ENCODE measurements at regions not wholly inside any gene's neighbourhood (a gene's known extent, or its start where the extent isn't known, plus 50 kb on each side); places are given as distances from the start of the nearest gene placed in this dataset.

DNA sequence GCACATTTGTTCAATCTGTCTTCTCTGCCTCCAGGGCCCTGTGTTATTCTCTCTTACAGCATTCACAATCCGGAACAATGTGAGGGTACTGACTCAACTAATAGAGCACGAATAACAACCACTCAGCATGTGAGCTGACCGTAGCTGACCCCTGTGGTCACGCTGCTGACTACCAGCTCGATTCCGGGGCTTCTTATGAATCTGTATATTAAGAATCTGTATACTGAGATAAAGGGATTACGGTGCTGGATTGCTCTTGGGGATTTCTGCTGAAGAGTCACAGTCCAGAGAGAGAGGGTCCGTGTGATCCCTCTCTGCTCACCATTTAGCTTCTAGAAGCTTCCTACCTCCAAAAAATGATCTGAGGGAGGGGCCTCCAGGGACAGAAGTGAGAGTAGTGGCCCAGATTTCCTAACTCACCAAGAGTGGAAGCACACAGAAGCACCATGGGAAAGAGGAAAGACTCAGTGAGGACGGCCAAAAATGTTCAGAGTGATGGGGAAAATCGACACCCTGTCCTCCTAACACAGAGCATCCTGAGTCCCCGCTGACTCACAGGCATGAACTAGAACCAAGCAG, 156.2 kb downstream of the THBS2 start:
- intact Hi-C loops (cut with DNase I): loop anchor here in 1 of 10 donors (10.0 kb wide), 1 partner anchor 827 kb away; no protein-coding TSS in a partner anchor
- no peak overlapping the region for H3K4me3 ChIP-seq
- DNase-seq (no peak), ATAC-seq (peak; percentile 37 to 70 (median 48))
- H3K9me3 ChIP-seq: no peaks in the 10 kb centered on the region
- no peaks in the 10 kb centered on the region for H3K36me3 ChIP-seq
- peak overlapping the region in 3 of 12 donors; percentile 20 to 37 (median 37) for H3K27ac ChIP-seq
- H3K4me1 ChIP-seq: peaks cover 0 to 4% (median 0%) of the 10 kb centered on the region in 12 donors
- peaks cover 0 to 14% (median 0%) of the 10 kb centered on the region in 9 donors for H3K27me3 ChIP-seq
- TF ChIP-seq, protein P1, sequence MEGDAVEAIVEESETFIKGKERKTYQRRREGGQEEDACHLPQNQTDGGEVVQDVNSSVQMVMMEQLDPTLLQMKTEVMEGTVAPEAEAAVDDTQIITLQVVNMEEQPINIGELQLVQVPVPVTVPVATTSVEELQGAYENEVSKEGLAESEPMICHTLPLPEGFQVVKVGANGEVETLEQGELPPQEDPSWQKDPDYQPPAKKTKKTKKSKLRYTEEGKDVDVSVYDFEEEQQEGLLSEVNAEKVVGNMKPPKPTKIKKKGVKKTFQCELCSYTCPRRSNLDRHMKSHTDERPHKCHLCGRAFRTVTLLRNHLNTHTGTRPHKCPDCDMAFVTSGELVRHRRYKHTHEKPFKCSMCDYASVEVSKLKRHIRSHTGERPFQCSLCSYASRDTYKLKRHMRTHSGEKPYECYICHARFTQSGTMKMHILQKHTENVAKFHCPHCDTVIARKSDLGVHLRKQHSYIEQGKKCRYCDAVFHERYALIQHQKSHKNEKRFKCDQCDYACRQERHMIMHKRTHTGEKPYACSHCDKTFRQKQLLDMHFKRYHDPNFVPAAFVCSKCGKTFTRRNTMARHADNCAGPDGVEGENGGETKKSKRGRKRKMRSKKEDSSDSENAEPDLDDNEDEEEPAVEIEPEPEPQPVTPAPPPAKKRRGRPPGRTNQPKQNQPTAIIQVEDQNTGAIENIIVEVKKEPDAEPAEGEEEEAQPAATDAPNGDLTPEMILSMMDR (IDR thresholded peaks at IDR 0.05): no peak
- TF ChIP-seq POLR2A (IDR thresholded peaks at IDR 0.05): no peak
- WGBS, 4 donors: 64 to 71% (median 69%) methylated on average over 11 of the region's 11 CpGs

DNA sequence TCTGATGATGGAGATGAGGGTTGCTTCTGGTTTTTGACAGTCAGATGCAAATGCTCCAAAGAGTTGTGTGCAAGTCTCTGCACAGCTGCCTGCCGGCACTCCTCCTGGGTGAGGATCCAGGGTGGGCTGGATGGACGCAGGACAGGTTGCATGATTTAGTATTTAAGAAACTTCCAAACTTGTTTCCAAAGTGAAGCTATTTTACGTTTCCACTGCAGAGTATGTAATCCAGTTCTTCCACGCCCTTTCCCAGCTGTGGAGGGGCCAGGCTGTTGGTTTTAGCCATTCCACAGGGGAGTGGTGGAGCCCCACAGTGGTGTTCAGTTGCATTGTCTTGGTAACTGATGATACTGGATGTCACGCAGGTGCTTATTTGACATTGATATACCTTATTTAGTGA, 157.3 kb downstream of the THBS2 start:
- TF ChIP-seq POLR2A (IDR thresholded peaks at IDR 0.05): no peak
- TF ChIP-seq, protein P1 (IDR thresholded peaks at IDR 0.05): no peak
- no peak overlapping the region for H3K27ac ChIP-seq
- DNase-seq (no peak), ATAC-seq (no peak)
- H3K36me3 ChIP-seq: no peaks in the 10 kb centered on the region
- H3K27me3 ChIP-seq: peaks cover 0 to 14% (median 0%) of the 10 kb centered on the region in 9 donors
- H3K9me3 ChIP-seq: peaks cover 0 to 5% (median 0%) of the 10 kb centered on the region in 12 donors
- WGBS, 4 donors: 81 to 86% (median 82%) methylated on average over 5 of the region's 5 CpGs
- no peak overlapping the region for H3K4me3 ChIP-seq
- intact Hi-C loops (cut with DNase I): loop anchor here in 1 of 10 donors (10.0 kb wide), 1 partner anchor 828 kb away; no protein-coding TSS in a partner anchor
- peaks cover 0 to 4% (median 0%) of the 10 kb centered on the region in 12 donors for H3K4me1 ChIP-seq

DNA sequence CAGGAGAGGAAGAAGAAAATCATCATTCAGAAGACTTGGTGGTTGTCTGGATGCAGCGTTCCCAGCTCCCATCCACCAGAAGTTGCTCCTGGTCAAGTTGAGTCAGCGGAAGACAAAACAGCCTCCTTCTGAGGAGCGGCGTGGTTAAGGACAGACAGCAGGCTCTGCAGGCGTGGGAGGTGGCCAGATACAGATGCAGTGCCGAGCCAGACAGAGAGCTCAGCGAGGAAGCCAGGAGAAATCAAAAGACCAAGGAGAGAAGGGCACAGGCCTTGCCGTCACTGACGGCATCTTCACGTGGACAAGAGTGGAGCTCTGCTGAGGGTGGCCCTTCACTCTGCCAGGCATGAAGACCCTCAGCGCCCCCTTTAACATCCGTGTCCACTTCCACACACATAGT, 158.5 kb downstream of the THBS2 start:
- ATAC-seq: no peak
- peaks cover 0 to 18% (median 11%) of the 10 kb centered on the region in 12 donors for H3K9me3 ChIP-seq
- no peaks in the 10 kb centered on the region for H3K36me3 ChIP-seq
- no peak for TF ChIP-seq POLR2A (IDR thresholded peaks at IDR 0.05)
- TF ChIP-seq, protein P1 (IDR thresholded peaks at IDR 0.05): no peak
- no peak for DNase-seq
- H3K4me1 ChIP-seq: peaks cover 0 to 4% (median 0%) of the 10 kb centered on the region in 12 donors
- WGBS, 4 donors: 79 to 91% (median 85%) methylated on average over 11 to 12 of the region's 12 CpGs
- H3K4me3 ChIP-seq: no peak overlapping the region
- intact Hi-C loops (cut with DNase I): loop anchor here in 1 of 10 donors (10.0 kb wide), 1 partner anchor 830 kb away; no protein-coding TSS in a partner anchor
- H3K27me3 ChIP-seq: peaks cover 0 to 14% (median 0%) of the 10 kb centered on the region in 9 donors
- H3K27ac ChIP-seq: no peak overlapping the region

DNA sequence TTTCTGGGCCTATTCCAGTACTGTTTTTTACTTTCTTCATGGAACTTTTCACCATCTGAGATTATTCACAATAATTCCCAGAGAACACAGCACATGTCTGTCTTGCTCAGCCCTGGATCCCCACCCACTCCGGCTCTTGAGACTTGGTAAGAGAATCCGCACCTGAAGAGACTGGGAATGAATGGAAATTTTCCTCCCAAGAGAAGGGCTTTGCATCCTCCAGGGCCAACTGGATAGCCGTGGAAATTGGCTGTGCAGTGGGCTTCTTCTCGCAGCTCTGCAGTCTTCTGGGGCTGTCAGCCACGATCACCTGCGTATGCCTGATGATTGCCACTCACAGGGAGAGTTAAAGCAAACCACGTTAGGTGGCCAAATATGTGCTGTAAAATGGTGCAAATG, 159.1 kb downstream of the THBS2 start:
- WGBS, 4 donors: 88 to 91% (median 89%) methylated on average over 7 of the region's 7 CpGs
- no peak for ATAC-seq

More for the DNA sequence above, 159.1 kb downstream of the THBS2 start:
- Histone ChIP-seq H3K27me3 (peaks cover 0 to 14% (median 0%) of the 10 kb centered on the region in 9 donors), H3K4me3 (no peak overlapping the region), H3K27ac (no peak overlapping the region), H3K4me1 (peaks cover 0 to 4% (median 0%) of the 10 kb centered on the region in 12 donors), H3K9me3 (peaks cover 0 to 20% (median 12%) of the 10 kb centered on the region in 12 donors), H3K36me3 (no peaks in the 10 kb centered on the region)
- DNase-seq: no peak
- TF ChIP-seq, protein P1 (IDR thresholded peaks at IDR 0.05): no peak
- no peak for TF ChIP-seq POLR2A (IDR thresholded peaks at IDR 0.05)
- intact Hi-C loops (cut with DNase I): loop anchor here in 1 of 10 donors (10.0 kb wide), 1 partner anchor 830 kb away; no protein-coding TSS in a partner anchor

Measured in heart left ventricle (tissue), 16 donors.